ENCODE measurements at regions not wholly inside any gene's neighbourhood (a gene's known extent, or its start where the extent isn't known, plus 50 kb on each side); places are given as distances from the start of the nearest gene placed in this dataset.
"Not testable (repeated sequence)": the region's sequence is repeated elsewhere in the genome, so short reads cannot be mapped to it uniquely, and the experiment has no call there.

DNA sequence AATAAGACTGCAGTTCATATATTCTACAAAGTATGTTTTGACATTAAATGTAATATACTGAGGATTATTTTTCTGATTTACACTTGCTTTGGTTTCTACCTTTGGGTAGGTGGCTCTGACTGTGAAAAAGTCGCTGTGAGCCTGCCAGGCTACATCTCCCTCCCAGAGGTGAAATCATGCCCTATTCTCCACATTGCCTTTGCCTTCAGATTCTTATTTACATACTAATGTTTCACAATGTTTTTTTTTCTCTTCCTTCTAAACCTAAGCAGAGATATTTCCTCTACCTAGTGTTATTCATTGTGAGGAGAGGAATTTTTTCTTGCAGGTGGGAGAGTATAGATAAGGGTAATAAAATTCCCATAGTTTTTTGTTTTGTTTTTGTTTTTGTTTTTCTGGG, 111.5 kb upstream of the ANTXRL start:
- no peaks in the 10 kb centered on the region for H3K36me3 ChIP-seq (ENCODE audit: insufficient read depth, low read length)
- no peak overlapping the region for H3K9ac ChIP-seq (ENCODE audit: low read length)
- no peaks in the 10 kb centered on the region for H3K27me3 ChIP-seq (ENCODE audit: insufficient read depth, low read length)
- no peaks in the 10 kb centered on the region for H4K20me1 ChIP-seq (ENCODE audit: insufficient read depth, low read length)
- no peaks in the 10 kb centered on the region for H3K79me2 ChIP-seq (ENCODE audit: insufficient read depth, low read length)
- no peak overlapping the region for H3K27ac ChIP-seq (ENCODE audit: low read depth, low read length)
- no peak for TF ChIP-seq EZH2 (IDR thresholded peaks at IDR 0.05; ENCODE audit: insufficient read depth, low read length)
- no peaks in the 10 kb centered on the region for H3K36me3 Mint-ChIP-seq (ENCODE audit: low read depth, unreplicated experiment)
- no peak overlapping the region for H2AFZ ChIP-seq (ENCODE audit: low read depth, low read length)
- H3K9me3 Mint-ChIP-seq (ENCODE audit: unreplicated experiment) = no peaks in the 10 kb centered on the region
- H3K4me3 ChIP-seq (ENCODE audit: insufficient read depth, low read depth, low read length) = no peak overlapping the region
- no peak for FAIRE-seq
- no peak overlapping the region for H3K27ac Mint-ChIP-seq (ENCODE audit: unreplicated experiment)
- no peaks in the 10 kb centered on the region for H3K4me1 Mint-ChIP-seq (ENCODE audit: low read depth, unreplicated experiment)
- no peaks in the 10 kb centered on the region for H3K9me3 ChIP-seq (ENCODE audit: insufficient read depth, low read depth, low read length)
- DNase-seq (ENCODE audit: low read depth) = no peak
- no peaks in the 10 kb centered on the region for H3K27me3 Mint-ChIP-seq (ENCODE audit: low read depth, unreplicated experiment)
- H3K4me3 Mint-ChIP-seq (ENCODE audit: unreplicated experiment) = no peak overlapping the region
- no peaks in the 10 kb centered on the region for H3K4me1 ChIP-seq (ENCODE audit: insufficient read depth, low read length)
- H3K4me2 ChIP-seq (ENCODE audit: low read length) = no peak overlapping the region

DNA sequence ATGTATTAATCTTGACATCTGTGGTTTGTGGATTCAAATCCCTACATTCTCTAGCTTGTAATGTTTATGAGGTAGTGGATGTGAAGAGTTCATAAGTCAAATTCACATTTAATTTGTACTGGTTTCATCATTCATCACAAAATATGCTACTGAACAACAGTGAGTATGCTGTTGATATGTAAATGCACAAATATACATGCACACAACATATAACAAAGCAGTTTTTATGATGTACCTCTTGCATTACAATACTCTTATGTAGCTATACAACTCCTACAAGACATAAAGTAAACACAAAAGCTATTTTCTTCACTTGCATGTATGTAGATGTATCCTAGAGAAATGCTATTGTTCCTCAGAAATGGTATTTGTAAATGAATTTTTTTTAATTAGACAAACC, 111.0 kb upstream of the ANTXRL start:
- H3K4me1 ChIP-seq (ENCODE audit: insufficient read depth, low read length) = no peaks in the 10 kb centered on the region
- H3K36me3 ChIP-seq (ENCODE audit: insufficient read depth, low read length) = no peaks in the 10 kb centered on the region
- Mint-ChIP-seq H3K36me3 (ENCODE audit: low read depth, unreplicated experiment) (no peaks in the 10 kb centered on the region), H3K9me3 (ENCODE audit: unreplicated experiment) (no peaks in the 10 kb centered on the region), H3K4me1 (ENCODE audit: low read depth, unreplicated experiment) (no peaks in the 10 kb centered on the region), H3K4me3 (ENCODE audit: unreplicated experiment) (no peak overlapping the region), H3K27me3 (ENCODE audit: low read depth, unreplicated experiment) (no peaks in the 10 kb centered on the region), H3K27ac (ENCODE audit: unreplicated experiment) (no peak overlapping the region)
- no peak overlapping the region for H3K9ac ChIP-seq (ENCODE audit: low read length)
- H3K4me3 ChIP-seq (ENCODE audit: insufficient read depth, low read depth, low read length) = no peak overlapping the region
- no peak overlapping the region for H2AFZ ChIP-seq (ENCODE audit: low read depth, low read length)
- no peak overlapping the region for H3K27ac ChIP-seq (ENCODE audit: low read depth, low read length)
- DNase-seq (ENCODE audit: low read depth) (no peak), FAIRE-seq (no peak)
- H3K9me3 ChIP-seq (ENCODE audit: insufficient read depth, low read depth, low read length) = no peaks in the 10 kb centered on the region
- no peaks in the 10 kb centered on the region for H3K79me2 ChIP-seq (ENCODE audit: insufficient read depth, low read length)
- no peak for TF ChIP-seq EZH2 (IDR thresholded peaks at IDR 0.05; ENCODE audit: insufficient read depth, low read length)
- TF ChIP-seq, protein P1, sequence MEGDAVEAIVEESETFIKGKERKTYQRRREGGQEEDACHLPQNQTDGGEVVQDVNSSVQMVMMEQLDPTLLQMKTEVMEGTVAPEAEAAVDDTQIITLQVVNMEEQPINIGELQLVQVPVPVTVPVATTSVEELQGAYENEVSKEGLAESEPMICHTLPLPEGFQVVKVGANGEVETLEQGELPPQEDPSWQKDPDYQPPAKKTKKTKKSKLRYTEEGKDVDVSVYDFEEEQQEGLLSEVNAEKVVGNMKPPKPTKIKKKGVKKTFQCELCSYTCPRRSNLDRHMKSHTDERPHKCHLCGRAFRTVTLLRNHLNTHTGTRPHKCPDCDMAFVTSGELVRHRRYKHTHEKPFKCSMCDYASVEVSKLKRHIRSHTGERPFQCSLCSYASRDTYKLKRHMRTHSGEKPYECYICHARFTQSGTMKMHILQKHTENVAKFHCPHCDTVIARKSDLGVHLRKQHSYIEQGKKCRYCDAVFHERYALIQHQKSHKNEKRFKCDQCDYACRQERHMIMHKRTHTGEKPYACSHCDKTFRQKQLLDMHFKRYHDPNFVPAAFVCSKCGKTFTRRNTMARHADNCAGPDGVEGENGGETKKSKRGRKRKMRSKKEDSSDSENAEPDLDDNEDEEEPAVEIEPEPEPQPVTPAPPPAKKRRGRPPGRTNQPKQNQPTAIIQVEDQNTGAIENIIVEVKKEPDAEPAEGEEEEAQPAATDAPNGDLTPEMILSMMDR (IDR thresholded peaks at IDR 0.05; ENCODE audit: insufficient read depth, low read depth, low read length) = no peak
- H4K20me1 ChIP-seq (ENCODE audit: insufficient read depth, low read length) = no peaks in the 10 kb centered on the region
- no peak overlapping the region for H3K4me2 ChIP-seq (ENCODE audit: low read length)
- no peaks in the 10 kb centered on the region for H3K27me3 ChIP-seq (ENCODE audit: insufficient read depth, low read length)

DNA sequence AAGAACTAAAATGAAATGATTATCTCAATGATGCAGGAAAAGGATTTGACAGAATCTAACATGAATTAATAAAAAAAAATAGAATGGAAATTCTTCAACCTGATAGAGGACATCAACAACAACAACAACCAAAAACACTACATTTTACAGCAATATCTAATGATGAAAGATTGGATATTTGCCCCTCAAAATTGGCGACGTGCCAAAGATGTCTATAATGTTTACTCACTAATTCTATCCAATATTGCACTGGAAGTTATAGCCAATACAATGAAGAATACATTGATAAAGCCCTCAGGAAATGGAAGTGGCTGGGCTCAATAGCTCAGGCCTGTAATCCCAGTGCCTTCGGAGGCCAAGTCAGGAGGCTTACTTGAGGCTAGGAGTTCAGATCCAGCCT, 99.4 kb upstream of the ANTXRL start:
- H3K79me2 ChIP-seq (ENCODE audit: insufficient read depth, low read length); H3K4me1 Mint-ChIP-seq (ENCODE audit: low read depth, unreplicated experiment); H3K9me3 Mint-ChIP-seq (ENCODE audit: unreplicated experiment); H4K20me1 ChIP-seq (ENCODE audit: insufficient read depth, low read length); H3K4me3 ChIP-seq (ENCODE audit: insufficient read depth, low read depth, low read length); H3K36me3 Mint-ChIP-seq (ENCODE audit: low read depth, unreplicated experiment); H3K4me3 Mint-ChIP-seq (ENCODE audit: unreplicated experiment); H3K27me3 Mint-ChIP-seq (ENCODE audit: low read depth, unreplicated experiment); H3K4me1 ChIP-seq (ENCODE audit: insufficient read depth, low read length); H3K4me2 ChIP-seq (ENCODE audit: low read length); H3K9ac ChIP-seq (ENCODE audit: low read length); H3K27ac ChIP-seq (ENCODE audit: low read depth, low read length); FAIRE-seq; H3K27ac Mint-ChIP-seq (ENCODE audit: unreplicated experiment); H2AFZ ChIP-seq (ENCODE audit: low read depth, low read length); DNase-seq (ENCODE audit: low read depth); H3K27me3 ChIP-seq (ENCODE audit: insufficient read depth, low read length); H3K9me3 ChIP-seq (ENCODE audit: insufficient read depth, low read depth, low read length); H3K36me3 ChIP-seq (ENCODE audit: insufficient read depth, low read length): not testable (repeated sequence)

DNA sequence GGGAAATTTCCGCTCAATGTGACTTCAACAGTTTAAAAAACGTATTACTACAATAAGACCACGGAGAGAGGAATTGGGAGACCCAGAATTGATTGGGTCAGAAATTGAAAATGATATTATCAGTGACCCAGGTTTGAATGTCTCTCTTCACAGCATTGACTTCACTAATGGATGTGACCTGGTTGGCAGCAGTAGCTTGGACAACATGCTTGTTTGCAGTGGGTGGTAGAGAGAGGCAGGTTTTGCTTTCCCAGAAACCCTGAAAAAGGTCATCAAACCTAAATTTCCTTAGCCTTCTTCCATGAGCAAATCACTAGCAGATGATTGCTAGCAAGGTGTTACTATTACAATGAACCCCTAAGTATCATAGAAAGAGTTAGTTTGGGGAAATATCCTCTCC, 89.7 kb upstream of the ANTXRL start:
- H3K27ac Mint-ChIP-seq (ENCODE audit: unreplicated experiment) = no peak overlapping the region
- Histone ChIP-seq H3K9ac (ENCODE audit: low read length) (no peak overlapping the region), H3K27me3 (ENCODE audit: insufficient read depth, low read length) (no peaks in the 10 kb centered on the region), H3K9me3 (ENCODE audit: insufficient read depth, low read depth, low read length) (no peaks in the 10 kb centered on the region), H3K4me3 (ENCODE audit: insufficient read depth, low read depth, low read length) (no peak overlapping the region), H3K4me2 (ENCODE audit: low read length) (no peak overlapping the region), H3K36me3 (ENCODE audit: insufficient read depth, low read length) (no peaks in the 10 kb centered on the region), H3K4me1 (ENCODE audit: insufficient read depth, low read length) (no peaks in the 10 kb centered on the region), H2AFZ (ENCODE audit: low read depth, low read length) (no peak overlapping the region), H3K79me2 (ENCODE audit: insufficient read depth, low read length) (no peaks in the 10 kb centered on the region), H3K27ac (ENCODE audit: low read depth, low read length) (no peak overlapping the region), H4K20me1 (ENCODE audit: insufficient read depth, low read length) (no peaks in the 10 kb centered on the region)
- H3K27me3 Mint-ChIP-seq (ENCODE audit: low read depth, unreplicated experiment) = peaks cover 3% of the 10 kb centered on the region
- DNase-seq (ENCODE audit: low read depth) = no peak
- no peak for FAIRE-seq
- no peak for TF ChIP-seq EZH2 (IDR thresholded peaks at IDR 0.05; ENCODE audit: insufficient read depth, low read length)
- TF ChIP-seq, protein P1 (IDR thresholded peaks at IDR 0.05; ENCODE audit: insufficient read depth, low read depth, low read length) = no peak
- H3K9me3 Mint-ChIP-seq (ENCODE audit: unreplicated experiment) = peaks cover 4% of the 10 kb centered on the region
- H3K4me3 Mint-ChIP-seq (ENCODE audit: unreplicated experiment) = no peak overlapping the region
- no peaks in the 10 kb centered on the region for H3K4me1 Mint-ChIP-seq (ENCODE audit: low read depth, unreplicated experiment)
- no peaks in the 10 kb centered on the region for H3K36me3 Mint-ChIP-seq (ENCODE audit: low read depth, unreplicated experiment)
